ENCODE measurements at regions not wholly inside any gene's neighbourhood (a gene's known extent, or its start where the extent isn't known, plus 50 kb on each side); places are given as distances from the start of the nearest gene placed in this dataset.

GRCh38 chr20:11186301-11187008 is 512.7 kb upstream of the JAG1 start:
- Histone ChIP-seq H2BK120ac (replicated peaks; ENCODE audit: low read depth, low read length) (no peak overlapping the region), H3K36me3 (ENCODE audit: control insufficient read depth in 2 of 4, insufficient read depth in 4 of 4, low read length in 3 of 4) (no peaks in the 10 kb centered on the region), H2AK5ac (ENCODE audit: low read depth, low read length) (no peak overlapping the region), H3K79me2 (ENCODE audit: control insufficient read depth in 1 of 2, insufficient read depth in 2 of 2, low read length in 2 of 2) (no peaks in the 10 kb centered on the region), H4K20me1 (replicated peaks in 1 of 2; ENCODE audit: control insufficient read depth in 1 of 2, insufficient read depth in 2 of 2, low read length in 2 of 2) (no peaks in the 10 kb centered on the region), H3K27ac (ENCODE audit: low read depth, low read length) (no peak overlapping the region), H4K8ac (ENCODE audit: extremely low read depth, insufficient read depth, low read length) (no peak overlapping the region), H2BK15ac (ENCODE audit: low read length) (no peak overlapping the region), H3K9ac (replicated peaks in 1 of 4; ENCODE audit: extremely low read depth in 1 of 4, low read depth in 3 of 4, low read length in 3 of 4) (no peak overlapping the region), H3K4ac (replicated peaks; ENCODE audit: insufficient read length, low read depth, low read length) (no peak overlapping the region), H3K9me3 (ENCODE audit: insufficient read depth in 2 of 2, low read depth in 1 of 2, low read length in 1 of 2) (peaks cover 0 to 10% of the 10 kb centered on the region in 2 experiments; a peak in 2 of 4 replicates), H3K14ac (ENCODE audit: insufficient read length) (no peak overlapping the region), H2AFZ (ENCODE audit: low read length) (no peak overlapping the region), H2BK20ac (ENCODE audit: low read length) (no peak overlapping the region), H3K23me2 (ENCODE audit: low read depth, low read length) (no peaks in the 10 kb centered on the region), H4K91ac (replicated peaks; ENCODE audit: insufficient read length, low read length) (no peak overlapping the region), H3K79me1 (ENCODE audit: low read depth, low read length) (no peaks in the 10 kb centered on the region), H3K18ac (ENCODE audit: extremely low read depth, low read length) (no peak overlapping the region), H2BK12ac (ENCODE audit: low read depth, low read length) (no peak overlapping the region), H3K23ac (ENCODE audit: insufficient read length) (no peak overlapping the region), H3K4me2 (ENCODE audit: insufficient read depth in 1 of 2, low read depth in 2 of 2, low read length in 2 of 2) (no peak overlapping the region), H3K56ac (replicated peaks; ENCODE audit: insufficient read length, low read depth, low read length) (no peak overlapping the region), H3K4me1 (replicated peaks in 1 of 4; ENCODE audit: control insufficient read depth in 3 of 4, insufficient read depth in 4 of 4, low read length in 3 of 4) (no peaks in the 10 kb centered on the region), H4K5ac (ENCODE audit: insufficient read length, low read depth, low read length) (no peak overlapping the region), H3K27me3 (replicated peaks in 1 of 4; ENCODE audit: control insufficient read depth in 3 of 4, extremely low read depth in 1 of 4, insufficient read depth in 3 of 4, low read length in 3 of 4) (no peaks in the 10 kb centered on the region), H2BK5ac (ENCODE audit: low read depth, low read length) (no peak overlapping the region), H3K4me3 (ENCODE audit: extremely low read depth in 1 of 4, insufficient read depth in 2 of 4, low read depth in 3 of 4, low read length in 4 of 4) (no peak overlapping the region)
- ChIA-PET POLR2A (ENCODE audit: partially characterized antibody) (no interaction called here), CTCF (ENCODE audit: partially characterized antibody) (interaction anchor here (2.6 kb wide), 1 partner anchor 19 kb away, joined by 8 read pairs; no protein-coding TSS in a partner anchor)
- DNase-seq (ENCODE audit: low read depth in 1 of 2, low spot score in 2 of 2) (no peak), FAIRE-seq (no peak)
- TF ChIP-seq PHF8 (conservative IDR thresholded peaks at IDR 0.05; ENCODE audit: low read depth, low read length) (no peak), ZNF274 (IDR thresholded peaks at IDR 0.05; ENCODE audit: borderline replicate concordance, extremely low read depth, low read length) (no peak), SRF (IDR thresholded peaks at IDR 0.05; ENCODE audit: low read depth, low read length) (no peak), YY1 (IDR thresholded peaks at IDR 0.05; ENCODE audit: low read depth, low read length) (no peak), CBX8 (IDR thresholded peaks at IDR 0.05; ENCODE audit: borderline replicate concordance, low read depth, low read length) (no peak), RBBP5 (IDR thresholded peaks at IDR 0.05; ENCODE audit: borderline replicate concordance, low read depth, low read length) (no peak), POU5F1 (IDR thresholded peaks at IDR 0.05; ENCODE audit: low read depth, low read length) (no peak), KDM5A (IDR thresholded peaks at IDR 0.05; ENCODE audit: low read length) (no peak), SUZ12 (IDR thresholded peaks at IDR 0.05; ENCODE audit: low read length) (no peak), TBP (IDR thresholded peaks at IDR 0.05; ENCODE audit: low read depth, low read length) (no peak), SIRT6 (IDR thresholded peaks at IDR 0.05; ENCODE audit: low read length) (no peak)
- 91% methylated on average over 3 of the region's 3 CpGs; no CpG with 5 or more reads in 1 of the 2 experiments for WGBS, 2 experiments (ENCODE audit: extremely low coverage in 1 of 2, insufficient coverage in 1 of 2, insufficient read length in 1 of 2, insufficient replicate concordance in 2 of 2, low coverage in 1 of 2, low lambda C conversion rate in 2 of 2, missing lambda C conversion rate in 1 of 2)

Measured in H1 (cell line).